ENCODE measurements at regions not wholly inside any gene's neighbourhood (a gene's known extent, or its start where the extent isn't known, plus 50 kb on each side); places are given as distances from the start of the nearest gene placed in this dataset.

DNA sequence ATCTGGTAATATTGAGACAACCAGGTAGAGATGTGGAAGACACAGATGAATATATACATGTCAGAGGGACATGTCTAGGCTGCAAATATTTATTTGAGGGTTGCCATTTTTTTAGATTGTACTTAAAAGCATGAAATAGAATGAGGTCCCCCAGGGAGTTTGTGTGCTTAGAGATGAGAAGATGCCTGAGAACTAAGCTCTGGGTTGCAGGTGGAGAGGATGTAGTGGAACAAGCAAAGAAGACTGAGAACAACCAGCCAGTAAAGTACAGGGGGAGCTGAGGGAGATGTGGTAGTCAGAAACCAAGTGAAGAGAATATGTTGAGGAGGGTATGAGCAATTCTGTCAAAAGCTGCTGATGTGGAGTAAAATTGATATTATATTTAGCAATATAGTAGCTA is 95.6 kb upstream of the UNC5C start:
- TF ChIP-seq, protein P1, sequence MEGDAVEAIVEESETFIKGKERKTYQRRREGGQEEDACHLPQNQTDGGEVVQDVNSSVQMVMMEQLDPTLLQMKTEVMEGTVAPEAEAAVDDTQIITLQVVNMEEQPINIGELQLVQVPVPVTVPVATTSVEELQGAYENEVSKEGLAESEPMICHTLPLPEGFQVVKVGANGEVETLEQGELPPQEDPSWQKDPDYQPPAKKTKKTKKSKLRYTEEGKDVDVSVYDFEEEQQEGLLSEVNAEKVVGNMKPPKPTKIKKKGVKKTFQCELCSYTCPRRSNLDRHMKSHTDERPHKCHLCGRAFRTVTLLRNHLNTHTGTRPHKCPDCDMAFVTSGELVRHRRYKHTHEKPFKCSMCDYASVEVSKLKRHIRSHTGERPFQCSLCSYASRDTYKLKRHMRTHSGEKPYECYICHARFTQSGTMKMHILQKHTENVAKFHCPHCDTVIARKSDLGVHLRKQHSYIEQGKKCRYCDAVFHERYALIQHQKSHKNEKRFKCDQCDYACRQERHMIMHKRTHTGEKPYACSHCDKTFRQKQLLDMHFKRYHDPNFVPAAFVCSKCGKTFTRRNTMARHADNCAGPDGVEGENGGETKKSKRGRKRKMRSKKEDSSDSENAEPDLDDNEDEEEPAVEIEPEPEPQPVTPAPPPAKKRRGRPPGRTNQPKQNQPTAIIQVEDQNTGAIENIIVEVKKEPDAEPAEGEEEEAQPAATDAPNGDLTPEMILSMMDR (conservative IDR thresholded peaks at IDR 0.05): no peak
- no peak for TF ChIP-seq EZH2 (IDR thresholded peaks at IDR 0.05; ENCODE audit: low read depth)
